Glomerular visceral epithelial cell (primary cell): ENCODE measurements at regions not wholly inside any gene's neighbourhood (a gene's known extent, or its start where the extent isn't known, plus 50 kb on each side); places are given as distances from the start of the nearest gene placed in this dataset.
"Not testable (repeated sequence)": the region's sequence is repeated elsewhere in the genome, so short reads cannot be mapped to it uniquely, and the experiment has no call there.

Source experiments
- DNase-seq: peaks from one replicate; pipeline ENCODE4 v3.0.0-alpha.2; 2016; ENCODE audit errors: extremely low spot score

DNA sequence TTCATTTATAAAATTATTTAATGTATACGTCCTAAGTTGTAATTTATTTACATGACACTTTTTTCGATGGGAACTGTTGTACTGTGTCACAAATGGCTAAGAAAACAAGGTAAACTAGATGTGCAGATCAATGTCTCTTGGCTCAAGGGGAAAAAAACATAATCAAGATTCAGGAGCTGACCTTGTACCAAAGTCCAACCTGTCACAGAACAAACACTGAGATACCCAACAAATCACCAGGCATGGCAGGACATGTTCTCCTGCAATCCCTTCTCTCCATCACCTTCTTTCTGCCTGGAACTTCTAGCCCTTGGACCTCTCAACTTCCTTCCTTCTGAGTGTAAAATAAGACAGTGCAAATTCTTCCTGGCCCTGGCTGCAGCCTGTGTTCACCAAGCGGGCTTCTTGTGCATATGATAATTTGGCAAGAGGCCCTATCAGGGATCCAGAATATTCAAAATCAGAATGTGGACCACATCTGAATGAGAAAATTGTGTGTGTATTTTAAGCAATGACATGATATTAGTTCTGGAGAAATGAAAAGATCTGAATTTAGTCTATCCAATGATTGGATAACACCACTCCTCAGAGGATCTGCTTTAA is 445.9 kb downstream of the ZNF536 start:
- no peak for DNase-seq

DNA sequence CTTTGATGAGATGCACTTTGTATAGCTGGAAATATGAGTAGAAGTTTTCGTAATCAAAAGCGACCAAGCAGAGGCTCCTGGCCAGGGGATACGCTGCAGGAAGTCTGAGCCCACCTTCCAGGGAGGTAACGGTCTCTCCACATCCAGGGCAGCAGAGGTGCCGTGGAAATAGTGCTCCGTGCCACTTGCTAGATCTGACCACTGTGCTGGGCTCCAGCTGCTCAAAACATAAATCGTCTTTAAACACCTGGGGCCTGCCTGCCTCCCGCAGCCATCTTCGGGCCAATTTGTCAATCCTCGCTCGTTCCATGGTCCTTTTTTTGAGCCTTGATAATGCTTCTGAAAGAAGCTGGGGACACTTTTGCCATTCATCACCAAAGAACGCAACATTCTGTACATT is 445.0 kb downstream of the ZNF536 start:
- DNase-seq = no peak

DNA sequence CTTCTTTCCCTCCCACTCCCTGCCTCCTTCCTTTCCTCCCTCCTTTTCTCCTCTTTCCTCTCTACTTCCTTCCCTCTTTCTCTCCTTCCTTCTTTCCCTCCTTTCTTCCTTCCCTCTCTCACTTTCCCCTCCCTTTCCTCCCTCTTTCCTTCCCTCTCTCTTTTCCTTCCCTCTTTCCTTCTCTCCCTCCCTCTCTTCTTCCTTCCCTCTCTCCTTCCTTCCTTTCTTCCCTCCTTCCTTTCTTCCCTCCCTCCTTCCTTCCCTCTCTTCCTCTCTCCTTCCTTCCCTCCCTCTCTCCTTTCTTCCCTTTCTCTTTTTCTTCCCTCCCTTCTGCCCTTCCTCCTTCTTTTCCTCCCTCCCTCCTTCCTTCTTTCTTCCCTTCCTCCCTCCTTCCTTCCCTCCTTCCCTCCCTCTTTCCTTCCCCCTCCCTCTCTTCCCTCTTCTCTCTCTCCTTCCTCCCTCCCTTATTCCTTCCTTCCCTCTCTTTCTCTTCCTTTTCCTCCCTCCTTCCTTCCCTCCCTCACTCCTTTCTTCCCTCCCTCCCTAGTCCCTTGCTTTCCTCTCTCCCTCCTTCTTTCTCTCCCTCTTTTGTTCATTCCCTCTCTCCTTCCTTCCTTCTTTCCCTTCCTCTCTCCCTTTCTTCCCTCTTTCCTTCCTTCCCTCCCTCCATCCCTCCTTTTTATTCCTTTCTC is 443.9 kb downstream of the ZNF536 start:
- DNase-seq = no peak

DNA sequence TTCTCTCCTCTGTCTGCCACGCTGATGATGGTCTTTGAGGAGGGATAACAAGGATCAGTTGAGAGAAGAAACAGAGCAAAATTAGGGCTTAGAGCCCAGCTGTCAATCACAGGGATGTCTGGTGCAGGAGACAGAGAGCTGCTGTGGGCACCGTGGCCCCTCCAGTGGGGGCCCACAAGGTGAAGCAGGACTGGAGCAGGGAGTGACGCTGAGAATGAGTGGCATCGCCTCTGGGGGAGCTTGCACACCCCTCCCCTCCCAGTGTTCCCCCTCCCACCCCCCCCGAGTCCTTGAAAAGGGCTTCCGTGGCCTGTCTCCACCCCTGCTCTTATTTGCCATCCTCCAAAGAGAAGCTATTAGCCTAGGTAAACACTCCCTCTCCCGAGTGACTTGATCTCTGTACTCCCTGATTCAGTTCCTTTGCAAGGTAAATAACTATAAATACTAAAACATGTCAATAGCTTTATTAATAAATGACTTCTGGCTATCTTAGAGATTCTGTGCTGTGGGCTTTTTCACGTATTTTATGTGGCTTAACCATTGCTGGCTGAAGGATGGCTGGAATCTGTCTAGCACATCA is 440.0 kb downstream of the ZNF536 start:
- no peak for DNase-seq

DNA sequence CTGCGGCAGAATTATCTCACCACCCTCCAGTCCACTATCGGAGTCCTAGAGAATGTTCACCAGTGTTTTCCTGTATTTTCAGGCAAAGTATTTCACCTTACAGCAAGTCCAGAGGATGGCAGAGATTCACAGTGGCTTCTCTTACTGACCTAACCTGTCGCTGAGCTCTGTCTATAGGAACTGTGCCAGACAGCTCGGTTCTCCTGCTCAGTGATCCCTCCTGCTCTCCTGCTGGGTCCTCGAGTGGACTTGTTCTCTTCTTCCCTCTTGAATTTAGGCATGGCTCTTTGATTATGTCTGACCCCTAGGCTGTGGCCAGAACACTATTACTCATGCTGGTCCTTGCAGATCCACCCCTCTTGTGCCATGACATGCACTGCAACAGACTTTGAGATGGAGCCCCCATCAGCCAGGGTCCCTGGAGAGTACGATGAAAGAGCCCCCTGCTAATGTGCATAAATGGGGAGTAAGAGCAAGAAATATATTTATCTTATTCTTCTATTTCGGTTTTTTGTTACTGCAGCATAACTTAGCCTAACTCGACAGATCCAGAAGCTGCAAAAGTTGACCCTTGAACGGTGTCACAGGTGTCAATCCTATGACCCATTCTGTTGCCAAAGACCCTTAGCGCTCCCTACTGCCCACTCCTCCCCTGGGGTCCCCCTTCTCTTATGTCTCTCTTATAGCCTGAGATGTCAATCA is 439.4 kb downstream of the ZNF536 start:
- no peak for DNase-seq

DNA sequence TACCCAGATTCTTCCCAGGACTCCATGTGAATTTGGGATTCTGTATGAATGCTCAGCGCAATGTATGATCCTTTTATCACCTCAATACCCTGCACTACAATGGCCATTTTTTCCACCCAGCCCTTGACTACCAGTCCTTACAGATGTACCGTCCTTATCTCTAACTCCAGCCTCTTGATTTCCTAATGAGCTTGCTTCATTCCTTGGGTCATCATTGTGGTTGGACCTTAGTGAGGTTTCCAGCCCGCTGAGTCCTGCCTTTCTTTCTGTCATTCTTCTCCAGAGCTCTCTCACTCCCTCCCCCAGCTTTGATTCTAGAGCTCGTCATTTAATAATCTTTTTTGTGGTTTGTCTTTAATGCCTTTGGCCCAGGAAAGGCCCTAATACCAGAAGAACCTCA is 438.5 kb downstream of the ZNF536 start:
- no peak for DNase-seq

DNA sequence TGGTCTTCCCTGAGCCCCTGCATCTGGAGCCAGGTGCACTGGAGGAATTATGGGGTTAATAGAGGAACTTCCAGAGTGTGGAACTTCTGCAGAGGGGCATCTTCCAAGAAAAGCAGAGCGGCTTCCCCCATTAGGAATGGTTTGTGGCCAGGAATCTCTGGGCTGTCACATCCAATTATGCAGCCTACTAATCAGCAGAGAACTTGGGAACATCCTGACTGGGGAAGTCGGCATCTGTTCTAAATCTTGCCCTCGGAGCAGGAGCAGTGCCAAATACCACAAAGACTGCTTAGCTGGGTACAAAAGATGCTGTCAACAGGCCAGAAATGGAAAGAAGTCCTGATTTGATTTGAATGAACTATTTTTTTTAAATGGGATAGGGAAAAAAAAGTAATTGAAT is 435.1 kb downstream of the ZNF536 start:
- DNase-seq = no peak

DNA sequence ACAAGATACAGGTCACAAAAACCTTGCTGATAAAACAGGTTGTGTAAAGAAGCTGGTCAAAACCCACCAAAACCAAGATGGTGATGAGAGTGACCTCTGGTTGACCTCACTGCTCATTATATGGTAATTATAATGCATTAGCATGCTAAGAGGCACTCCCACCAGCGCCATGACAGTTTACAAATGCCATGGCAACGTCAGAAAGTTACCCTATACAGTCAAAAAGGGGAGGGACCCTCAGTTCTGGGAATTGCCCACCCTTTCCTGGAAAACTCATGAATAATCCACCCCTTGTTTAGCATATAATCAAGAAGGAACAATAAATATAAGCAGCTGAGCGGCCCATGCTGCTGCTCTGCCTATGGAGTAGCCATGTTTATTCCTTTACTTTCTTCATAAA is 434.1 kb downstream of the ZNF536 start:
- no peak for DNase-seq

DNA sequence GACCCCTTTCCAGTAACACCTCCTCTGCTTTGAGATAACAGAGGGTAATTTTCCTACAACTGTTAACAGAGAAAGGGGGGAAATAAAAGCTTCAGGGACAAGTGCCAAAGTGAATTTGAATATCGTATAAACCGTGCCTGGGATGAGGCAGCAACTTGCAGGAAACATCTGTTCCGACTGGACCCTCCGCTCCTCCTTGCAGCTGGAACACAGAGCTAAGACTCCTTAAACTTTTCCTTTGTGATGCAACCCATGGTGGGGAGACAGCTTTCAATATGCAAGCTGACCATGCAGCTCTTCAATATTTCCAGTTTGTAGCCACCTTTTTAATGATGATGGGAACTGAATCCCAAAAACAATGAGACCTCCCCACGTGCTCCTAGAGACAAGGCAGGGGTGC is 432.6 kb downstream of the ZNF536 start:
- DNase-seq = no peak

DNA sequence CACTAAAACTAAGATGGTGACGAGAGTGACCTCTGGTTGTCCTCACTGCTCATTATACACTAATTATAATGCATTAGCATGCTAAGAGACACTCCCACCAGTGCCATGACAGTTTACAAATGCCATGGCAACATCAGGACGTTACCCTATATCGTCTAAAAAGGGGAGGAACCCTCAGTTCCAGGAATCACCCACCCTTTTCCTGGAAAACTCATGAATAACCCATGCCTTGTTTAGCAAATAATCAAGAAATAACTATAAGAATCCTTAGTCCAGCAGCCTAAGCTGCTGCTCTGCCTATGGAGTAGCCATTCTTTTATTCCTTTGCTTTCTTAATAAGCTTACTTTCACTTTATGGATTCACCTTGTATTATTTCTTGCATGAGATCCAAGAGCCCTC is 432.1 kb downstream of the ZNF536 start:
- DNase-seq = not testable (repeated sequence)

DNA sequence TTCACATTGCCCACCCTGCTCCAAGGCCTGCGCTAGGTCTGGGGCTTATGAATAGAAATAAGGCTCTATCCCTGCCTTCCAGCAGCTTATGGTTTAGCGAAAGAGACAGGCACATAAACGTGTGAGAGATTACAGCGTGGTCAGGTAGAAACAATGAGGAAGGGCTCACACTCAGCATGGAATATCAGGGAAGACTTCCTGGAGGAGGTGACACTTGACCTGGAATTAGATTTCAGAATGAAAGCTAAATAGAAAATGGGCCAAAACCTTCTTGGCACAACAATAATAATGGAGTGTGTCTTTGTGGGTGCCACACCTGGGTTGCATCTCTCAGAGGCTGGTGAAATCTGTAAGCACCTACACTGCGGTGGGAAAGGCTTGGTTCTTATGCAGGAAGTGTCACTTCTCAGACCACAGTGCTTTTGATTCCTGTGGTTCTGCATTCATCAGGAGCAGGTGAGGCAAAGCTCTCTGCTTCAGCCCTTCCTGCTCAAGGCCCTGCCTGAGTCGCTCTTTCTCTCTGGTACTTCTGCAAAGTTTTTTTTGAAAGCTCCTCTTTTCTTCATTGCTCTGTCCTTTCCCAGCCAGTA is 430.3 kb downstream of the ZNF536 start:
- no peak for DNase-seq

DNA sequence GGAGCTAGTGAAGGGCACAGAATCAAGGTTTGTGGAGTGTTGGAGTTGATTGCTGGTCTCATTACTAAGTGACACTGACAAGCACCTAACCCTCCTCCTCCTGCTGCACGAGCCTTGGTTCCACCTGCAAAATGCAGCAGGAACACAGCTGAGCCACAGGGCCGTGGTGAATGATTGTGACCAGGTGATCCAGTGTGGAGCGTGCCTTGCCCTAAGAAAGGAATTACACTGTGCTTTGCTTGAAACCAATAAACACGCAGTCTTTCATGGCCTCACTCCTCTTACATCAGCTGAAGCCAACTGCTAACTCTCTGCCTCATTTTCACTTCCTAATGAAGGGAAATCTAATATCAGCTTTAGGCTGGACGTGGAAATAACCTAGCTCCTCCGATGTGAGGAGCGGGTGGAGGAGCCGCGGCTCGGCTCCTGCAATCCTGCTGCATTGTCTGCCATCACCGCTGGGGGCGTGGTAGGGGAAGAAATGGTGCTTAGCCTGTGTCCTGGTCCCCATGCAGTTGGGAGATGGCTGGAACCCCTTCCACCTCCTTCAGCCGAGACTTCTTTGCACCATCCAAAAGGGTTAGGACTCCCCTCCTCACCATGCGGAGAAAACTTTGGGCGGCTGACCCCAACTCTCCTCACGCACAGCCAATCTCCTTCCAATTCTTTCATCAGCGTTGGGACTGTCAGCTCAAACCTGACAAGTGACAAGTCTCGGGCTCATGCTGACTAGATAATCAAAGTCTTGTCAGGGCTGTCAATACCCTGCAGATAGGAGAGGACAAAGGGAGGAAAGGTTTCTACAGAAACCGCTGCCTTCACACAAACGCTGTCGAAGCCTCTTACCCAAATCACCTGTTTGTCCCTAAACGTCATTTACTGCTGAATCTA is 427.9 kb downstream of the ZNF536 start:
- DNase-seq = no peak

DNA sequence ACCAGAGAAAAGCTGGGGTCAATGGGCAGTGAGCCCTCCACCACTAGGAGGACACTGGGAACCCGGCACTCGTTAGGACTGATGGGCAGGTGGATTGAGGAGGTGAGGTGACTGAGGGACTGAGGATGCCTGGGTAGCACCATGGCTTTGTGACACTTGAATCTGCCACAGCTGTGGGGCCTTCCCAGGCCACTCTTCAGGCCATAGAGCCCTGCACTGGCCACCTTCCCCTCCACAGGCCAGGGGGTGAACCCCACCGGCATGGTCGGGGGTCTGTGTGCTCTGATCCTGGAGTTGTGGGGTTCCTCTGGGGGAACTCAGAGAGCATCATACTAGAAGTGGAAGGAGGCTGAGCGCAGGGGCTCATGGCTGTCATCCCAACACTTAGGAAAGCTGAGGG is 423.5 kb downstream of the ZNF536 start:
- DNase-seq = no peak

DNA sequence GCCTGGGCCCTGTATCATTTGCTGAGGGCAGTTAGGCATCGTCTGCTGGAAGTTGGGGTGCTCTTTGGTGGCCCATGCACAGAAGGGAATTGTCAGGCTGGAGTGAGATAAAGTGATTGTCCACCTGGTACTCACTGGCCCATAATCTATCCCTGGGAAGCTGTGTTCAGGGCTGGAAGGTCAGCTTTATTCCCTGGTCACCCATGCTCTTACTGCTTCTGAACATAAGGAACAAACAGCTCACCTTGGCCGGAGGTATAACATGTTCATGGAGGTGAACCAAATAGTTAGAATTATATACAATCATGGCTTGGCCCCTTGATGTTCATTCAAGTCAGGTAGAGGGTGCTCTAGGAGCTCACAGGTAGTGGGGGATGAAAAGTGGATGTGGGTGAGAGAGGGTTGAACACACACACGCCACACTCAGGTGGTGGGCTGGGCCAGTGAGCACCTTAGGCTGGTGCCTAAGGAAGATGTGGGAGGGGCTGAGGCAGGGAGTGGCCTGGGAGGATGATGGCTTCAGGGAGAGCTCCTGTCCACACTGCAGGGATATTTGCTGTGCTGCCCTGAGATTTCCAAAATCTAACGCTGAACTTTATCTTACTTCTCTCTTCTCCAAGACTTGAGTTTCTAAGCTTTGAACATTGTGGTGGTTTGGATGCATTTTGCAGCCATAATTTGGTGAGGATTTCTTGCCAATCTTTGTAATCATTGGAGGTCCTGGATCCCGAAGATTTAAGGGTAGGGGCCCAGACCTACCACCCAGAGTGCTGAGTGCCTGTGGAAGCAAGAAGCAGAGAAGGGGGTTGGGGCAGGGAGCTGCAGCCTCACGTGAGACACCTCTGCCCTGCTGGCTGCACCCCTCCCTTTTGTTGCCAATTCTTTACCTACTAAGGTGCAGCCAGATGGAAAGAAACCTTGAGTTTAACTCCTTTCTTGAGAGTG is 420.6 kb downstream of the ZNF536 start:
- DNase-seq = no peak

DNA sequence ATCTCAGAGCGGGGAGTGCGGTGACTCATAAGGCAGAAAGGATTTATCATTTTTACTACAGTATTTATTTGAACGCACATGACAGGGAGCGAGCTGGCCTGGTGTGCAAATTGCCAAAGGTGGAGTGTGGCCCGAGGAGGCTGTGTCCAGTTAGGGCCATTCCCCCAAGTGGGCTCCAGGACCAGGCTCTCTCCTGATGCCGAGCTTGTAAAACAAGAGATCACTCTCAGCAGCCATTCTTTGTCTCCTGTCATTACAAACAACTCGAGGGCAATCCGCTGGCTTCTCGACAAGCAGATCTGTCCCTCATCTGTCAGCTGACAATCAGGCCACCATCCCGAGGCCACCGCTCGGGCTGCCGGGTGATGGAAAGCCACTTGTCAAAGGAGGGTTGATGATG is 418.9 kb downstream of the ZNF536 start:
- no peak for DNase-seq

DNA sequence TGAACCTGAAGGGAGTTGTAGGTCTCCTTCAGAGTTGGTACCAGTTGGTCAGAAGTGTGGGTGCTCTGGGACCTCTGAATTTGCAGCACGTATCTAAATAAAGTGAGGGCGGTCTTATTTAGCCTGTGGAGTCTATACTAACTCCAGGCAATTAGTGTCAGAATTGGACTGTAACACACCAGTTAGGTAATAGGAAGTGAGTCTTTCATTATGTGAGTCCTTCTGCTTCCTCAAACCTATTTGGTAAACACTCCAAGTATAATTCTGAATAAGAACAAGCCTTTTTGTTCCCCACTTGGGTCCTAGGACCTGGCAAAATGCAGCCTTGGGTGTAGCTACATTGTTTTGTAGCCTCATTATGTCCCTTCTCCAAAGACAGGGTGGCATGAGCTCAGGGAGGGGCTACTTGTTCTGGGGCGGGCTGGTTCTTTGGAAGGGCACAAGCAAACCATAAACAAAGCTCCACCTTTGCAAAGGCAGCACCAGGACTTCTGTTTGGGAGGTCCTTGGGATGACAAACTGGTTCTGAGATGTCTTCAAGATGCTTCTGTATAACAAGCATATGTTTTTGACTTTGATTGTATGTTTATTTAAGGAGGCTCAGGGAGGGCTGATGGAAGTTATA is 418.0 kb downstream of the ZNF536 start:
- no peak for DNase-seq

DNA sequence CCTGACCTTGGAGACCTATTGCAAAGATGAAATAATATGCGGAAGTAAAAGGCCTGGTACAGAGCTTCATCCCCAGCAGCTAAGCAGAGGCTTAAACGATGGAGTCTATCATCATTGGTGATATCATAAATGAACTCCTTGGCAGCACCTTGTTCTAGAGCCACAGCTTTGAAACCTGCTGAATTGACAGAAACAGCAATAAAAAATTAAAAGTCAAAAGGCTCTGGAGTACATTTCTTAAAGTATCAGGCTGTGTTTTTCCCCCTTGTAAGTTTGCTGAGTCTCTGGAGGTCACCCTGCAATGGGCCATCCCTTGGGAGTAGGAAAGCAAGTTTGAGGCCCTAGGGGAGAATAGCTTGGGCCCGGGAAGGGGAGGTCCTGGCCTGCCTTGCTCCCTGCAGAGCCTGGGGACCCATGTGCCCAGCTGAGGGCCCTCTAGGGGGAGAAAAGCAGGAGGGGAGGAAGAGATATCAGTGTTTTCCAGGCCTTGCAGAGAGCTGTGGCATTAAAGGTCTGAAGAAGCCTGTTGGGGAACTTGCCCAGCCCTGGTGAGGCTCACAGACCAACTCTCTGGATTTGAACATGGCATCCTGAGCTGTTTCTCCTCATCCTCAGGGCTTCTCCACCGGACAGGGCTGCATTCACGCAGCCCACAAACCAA is 416.1 kb downstream of the ZNF536 start:
- no peak for DNase-seq

DNA sequence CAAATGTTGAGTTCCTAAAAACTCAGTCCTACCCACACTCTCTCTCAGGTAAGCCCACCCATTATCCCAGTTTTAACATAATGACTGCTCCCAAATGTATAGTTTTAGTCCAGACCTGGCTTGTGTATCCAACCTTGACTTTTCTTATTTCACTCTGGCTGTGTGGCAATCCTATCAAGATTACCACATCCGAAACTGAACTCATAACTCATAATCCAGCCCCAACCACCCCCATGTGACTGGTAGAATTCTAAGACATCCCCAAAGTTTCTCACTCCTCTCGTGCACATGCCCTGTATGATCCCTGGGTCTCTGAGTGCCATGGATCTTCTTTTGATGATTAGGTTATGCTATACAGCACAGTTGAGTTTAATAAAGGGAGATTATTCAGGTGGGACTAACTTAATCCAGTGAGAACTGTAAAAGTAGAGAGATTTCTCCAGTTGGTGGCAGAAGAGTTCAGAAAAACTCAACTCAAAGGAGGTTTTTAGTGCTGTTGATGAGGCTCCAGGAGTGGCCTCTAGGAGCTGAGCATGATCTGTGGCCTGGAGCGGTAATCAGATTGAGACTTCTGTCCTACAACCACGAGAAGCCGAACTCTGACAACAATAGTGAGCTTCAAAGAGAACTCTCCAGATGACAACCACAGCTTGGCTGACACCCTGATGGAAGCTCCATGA is 413.4 kb downstream of the ZNF536 start:
- DNase-seq = no peak
